HPDE6-E6E7 (cell line): ENCODE measurements at regions not wholly inside any gene's neighbourhood (a gene's known extent, or its start where the extent isn't known, plus 50 kb on each side); places are given as distances from the start of the nearest gene placed in this dataset.

ENCODE experiments used
- DNase-seq: peaks from one replicate; pipeline ENCODE4 v3.0.0; 2011; ENCODE audit warnings: missing footprints; ENCODE audit errors: extremely low spot score

DNA sequence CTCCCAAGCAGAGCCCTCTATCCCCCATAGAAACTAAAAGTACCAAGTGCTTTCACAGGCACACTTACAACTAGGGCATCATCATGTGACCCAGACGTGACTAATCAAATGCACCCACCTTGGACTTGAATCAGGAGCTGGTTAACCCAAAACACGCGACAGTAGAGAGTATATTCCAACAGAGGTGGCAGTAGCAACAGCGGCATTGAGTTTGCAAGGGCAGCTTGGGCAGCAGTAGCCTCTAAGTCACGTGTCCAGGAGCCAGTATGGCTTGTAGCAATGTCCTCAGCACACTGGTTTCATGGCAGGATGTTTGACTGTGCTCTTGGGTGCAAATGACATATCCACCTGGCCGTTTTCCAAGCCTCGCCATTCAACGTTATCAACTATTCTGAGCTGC lies 73.4 kb upstream of the DNAH5 start:
- no peak for DNase-seq

DNA sequence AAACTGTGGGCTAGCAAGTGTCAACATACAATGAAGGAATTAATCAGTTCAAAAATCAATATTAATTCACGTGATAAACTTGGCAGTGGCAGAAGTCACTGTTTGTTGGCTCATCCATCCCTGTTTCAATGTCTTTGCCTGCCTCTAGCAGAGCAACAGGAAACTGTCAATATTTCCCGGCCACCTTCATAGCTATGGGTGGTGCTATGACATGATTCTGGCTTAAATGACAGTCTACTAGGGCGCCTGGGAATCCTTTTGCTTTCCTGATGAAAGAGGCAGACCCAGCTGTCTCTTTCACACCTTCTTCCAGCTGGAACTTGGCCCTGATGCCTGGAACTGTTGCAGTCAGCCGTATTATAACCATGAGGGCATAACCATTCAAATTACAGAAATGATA lies 72.1 kb upstream of the DNAH5 start:
- DNase-seq = no peak

DNA sequence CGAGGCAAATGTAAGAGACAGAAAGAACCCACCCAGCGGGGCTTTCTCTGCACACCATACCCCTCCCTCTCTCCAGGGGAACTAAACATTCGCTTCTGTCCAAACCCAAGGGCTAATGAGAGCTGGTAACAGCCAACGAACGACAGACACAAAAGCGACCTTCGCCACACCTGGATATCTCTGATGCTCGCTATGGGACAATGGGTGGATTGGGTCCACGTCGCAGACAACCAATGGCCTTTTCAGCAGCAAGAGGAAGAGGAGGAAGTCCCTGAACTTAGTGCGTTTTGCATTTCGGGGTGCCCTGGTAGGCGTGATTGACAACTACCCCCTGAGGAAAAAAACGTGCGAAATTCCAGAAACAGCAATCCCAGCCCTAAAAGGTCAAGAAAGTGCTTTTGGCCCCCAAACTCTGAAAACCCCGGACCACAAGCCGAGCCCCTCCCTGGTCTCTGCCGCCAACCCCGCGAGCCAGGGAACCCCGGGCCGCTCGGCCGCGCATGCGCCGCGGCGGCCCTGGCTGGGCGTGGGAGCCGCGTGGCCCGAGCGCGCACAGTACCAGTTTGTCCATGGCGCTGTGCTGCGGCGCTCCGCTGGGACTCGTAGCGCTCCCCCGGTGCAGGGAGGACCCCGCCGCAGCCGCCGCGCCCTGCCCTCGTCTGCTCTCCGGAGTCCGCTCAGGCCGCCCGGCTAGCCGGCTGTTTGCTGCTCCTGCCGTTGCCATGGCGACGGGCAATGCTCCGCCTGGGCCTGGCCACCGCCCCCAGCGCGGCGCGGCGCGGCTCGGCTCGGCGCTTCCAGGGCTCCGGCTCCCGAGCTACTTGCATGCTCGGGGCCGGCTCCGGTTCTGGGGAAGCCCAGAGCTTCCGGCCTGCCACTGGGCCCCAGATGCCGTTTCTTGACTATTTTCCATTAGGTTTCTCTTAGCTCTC lies 66.9 kb upstream of the DNAH5 start:
- DNase-seq = peak; percentile 76

DNA sequence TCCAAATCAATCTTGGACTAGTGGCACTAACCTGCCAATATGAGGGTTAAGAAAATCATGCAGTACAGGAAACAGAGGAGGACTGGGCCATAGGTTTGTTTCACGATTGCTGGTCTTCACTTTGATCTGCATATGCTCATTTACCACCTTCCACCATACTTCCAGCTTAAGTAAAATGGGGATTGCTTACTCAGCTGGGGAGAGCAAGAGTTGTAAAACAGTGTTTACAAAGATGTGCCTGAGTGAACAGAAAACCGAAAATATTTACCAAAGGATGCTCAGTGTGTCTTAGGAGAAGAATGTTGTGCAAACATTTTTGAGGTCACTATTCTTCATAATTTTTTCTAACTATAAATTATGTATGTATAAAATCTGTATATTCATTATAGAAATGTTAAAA lies 65.1 kb upstream of the DNAH5 start:
- DNase-seq = no peak

DNA sequence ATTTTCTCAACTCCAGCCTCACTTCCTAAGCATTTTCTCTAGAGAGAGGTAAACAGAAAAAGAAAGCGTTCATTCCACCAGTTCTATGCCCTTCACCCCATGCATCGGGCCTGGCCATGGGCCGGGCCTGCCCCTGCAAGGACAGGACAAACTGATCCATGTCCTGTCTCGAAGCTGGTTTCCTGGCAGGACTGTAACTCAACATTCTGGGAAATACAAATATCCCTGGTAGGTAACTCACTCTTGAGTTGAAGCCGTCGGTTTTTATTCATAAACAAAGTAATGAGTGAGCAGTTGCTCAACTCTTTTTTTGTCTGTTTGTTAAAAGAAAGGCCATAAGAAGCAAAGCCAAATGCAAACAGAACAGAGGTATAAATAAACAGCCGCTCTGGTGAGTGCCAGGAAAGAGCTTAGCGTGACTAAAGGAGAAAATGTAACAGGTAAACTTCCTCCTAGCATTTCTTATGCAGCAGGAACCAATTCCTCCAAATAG lies 64.4 kb upstream of the DNAH5 start:
- no peak for DNase-seq

DNA sequence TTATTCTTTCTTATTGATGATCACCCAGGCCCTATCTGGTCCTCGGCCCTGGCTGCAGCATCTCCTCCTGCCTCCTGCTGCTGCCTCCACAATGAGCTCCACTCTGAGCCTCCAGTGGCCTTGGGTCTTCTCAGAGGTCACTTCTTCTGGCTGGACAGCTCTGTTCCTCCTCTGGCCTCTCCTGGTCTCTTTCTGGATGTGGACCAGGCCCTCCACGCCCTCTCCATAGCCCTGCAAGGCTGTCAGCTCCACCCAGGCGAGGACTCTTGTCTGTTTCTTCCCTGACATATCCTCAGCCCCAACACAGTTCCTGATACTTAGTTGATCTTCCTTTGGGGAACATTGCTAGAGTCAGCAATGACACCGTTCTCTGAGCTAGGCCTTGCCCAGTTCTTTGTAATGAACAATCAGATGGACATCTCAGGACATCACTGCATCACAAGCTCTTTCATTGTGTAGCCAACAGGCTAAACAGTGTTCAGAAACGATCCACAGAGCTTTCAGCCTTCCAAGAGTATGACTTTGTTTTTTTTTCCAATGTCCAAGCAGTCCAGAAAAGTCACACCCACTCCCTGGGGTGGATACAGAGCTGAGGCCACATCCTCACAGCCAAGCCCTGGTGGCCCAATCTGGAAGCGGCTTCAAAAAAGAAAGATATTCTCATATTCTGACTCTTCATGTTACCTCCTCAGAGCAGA lies 62.5 kb upstream of the DNAH5 start:
- DNase-seq = no peak

DNA sequence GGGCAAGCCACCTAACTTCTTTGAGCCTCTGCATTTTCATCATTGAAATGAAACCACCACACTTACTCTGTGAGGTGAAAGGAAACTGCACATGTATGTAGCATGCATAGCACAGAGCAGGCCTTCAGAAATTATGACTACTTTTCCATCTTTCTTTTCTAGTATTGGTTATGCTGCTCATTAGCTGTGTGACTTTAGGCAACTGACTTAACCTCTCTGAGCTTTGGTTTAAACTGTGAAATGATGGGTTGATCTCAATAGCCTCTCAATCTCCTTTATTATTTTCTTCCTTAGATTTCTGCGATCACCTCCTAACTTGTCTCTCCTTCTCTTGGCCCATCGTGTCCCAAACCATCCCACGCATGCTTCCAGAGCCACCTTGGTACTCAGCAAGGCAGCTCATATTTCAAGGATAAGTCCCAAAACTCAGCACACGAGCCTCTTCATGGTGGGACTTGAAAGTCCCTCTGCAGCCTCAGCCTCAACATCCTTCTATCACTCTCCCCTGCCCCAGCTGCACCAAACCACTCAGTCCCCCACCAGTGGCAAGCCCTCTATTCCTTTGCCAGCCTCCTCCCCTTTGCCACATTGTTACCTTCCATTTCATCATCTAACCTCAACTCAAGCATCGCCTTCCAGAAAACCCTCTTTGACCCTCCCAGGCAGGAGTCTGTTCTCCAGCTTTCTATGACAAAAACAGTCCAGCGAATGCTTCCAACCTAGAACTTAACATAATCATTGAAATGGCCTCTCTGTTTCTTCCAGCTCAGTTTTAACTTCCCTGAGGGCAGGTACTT lies 60.3 kb upstream of the DNAH5 start:
- DNase-seq = no peak

DNA sequence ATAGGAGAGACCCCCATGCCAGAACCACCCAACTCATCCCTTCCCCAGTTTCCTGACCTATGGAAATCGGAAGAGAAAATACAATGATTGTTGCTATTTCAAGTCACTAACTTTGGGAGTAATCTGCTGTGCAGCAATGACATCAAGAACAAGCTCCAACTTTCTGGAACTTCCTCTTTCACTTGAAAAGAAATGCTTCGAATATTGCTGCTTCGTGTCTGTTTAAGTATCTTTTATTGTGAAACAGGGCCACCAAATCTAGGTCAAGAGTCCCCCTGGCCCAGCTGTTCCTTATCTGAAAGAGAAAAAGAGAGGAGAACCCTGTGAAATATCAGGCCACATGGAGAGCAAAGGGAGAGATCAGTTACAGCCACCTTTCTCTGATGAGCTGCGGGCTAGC lies 59.4 kb upstream of the DNAH5 start:
- no peak for DNase-seq

DNA sequence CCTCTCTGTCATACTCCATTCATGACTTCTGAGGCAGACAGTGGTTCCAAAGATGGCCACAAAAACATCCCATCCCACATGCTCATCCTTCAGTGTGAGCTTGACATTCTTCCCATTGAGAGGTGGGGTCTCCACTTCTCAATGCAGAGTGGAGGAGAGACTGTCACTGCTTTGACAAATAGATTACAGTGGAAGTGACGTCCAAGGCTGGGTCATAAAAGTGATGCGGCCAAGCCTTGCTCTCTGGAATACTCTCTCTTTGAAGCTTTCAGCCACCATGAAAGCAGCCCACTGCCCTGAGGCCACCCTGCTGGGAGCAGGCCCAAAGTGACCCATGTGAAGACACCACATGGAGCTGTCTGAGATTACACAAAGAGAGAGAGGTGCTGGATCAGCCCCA lies 59.0 kb upstream of the DNAH5 start:
- no peak for DNase-seq

DNA sequence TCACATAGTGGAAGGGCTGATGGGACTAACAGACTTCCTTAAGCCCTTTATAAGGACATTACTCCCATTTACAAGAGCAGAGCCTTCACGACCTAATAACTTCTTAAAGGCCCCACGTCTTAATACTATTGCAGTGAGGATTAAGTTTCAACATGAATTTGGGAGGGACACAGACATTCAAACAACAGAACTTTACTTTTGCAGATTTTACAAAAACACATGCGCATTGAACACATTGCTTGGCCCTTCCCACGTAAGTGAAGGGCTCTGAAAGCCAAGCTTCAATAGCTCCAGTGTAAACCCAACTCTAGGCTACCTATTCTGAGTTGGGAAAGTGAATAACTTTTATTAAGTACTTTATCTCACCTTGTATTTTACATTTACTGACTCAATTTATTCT lies 53.8 kb upstream of the DNAH5 start:
- DNase-seq = no peak

DNA sequence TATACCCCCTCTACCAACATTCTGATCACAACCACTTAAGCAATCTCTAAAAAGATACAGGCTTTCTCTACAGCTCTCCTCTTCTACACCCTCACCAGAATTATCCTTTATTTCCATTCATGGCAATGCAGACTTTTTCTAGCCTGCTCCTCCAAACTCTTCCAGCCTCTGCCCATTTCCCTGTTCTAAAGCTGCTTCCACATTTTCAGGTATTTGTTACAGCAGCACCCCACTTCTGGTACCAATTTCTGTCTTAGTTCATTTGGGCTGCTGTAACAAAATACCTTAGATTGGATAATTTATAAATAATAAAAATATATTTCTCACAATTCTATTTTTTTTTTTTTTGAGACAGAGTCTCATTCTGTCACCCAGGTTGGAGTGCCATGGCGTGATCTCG lies 53.0 kb upstream of the DNAH5 start:
- DNase-seq = no peak

DNA sequence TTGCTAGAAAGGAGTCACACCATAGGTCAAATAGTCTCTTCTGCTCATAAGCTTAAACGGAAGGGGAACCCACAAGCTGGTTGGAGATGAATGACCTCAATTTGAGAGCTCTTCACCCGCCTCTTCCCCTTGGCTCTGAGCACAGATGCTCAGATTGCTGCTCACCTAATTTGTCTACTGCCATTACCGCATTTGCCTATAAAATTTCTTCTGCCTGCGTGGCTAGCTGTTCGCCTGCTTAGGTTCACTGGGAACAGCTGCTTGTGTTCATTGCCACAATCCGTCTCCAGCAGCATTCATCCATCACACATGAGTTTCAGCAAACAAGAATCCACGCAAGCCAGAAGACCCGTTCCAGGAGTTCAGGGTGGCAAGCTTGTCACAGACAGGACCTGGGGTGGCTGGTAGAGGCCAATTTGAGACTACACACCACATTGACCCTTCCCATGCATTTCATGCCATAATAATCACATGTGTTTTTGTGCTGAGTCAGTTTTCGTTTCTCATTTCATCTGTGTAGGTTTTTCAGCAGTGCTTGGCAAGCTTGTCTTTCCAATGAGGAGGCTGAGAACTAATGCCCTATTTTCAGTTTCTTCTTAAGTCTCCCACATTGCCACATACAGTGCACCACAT lies 50.2 kb upstream of the DNAH5 start:
- no peak for DNase-seq
